ENCODE measurements at regions not wholly inside any gene's neighbourhood (a gene's known extent, or its start where the extent isn't known, plus 50 kb on each side); places are given as distances from the start of the nearest gene placed in this dataset.
"Not testable (repeated sequence)": the region's sequence is repeated elsewhere in the genome, so short reads cannot be mapped to it uniquely, and the experiment has no call there.

GRCh38 chr2:121065239-121065638, 219.8 kb downstream of the TFCP2L1 start:
- Histone ChIP-seq H3K36me3 (ENCODE audit: insufficient read depth, low read length) (no peaks in the 10 kb centered on the region), H3K27ac (ENCODE audit: low read depth, low read length) (no peak overlapping the region), H2AFZ (ENCODE audit: low read length) (no peak overlapping the region), H4K20me1 (ENCODE audit: insufficient read depth, low read length) (no peaks in the 10 kb centered on the region), H3K27me3 (ENCODE audit: insufficient read depth, low read length) (peaks cover 26% of the 10 kb centered on the region), H3K4me1 (ENCODE audit: insufficient read depth, low read length) (no peaks in the 10 kb centered on the region), H3K9me3 (ENCODE audit: low read depth, low read length) (no peaks in the 10 kb centered on the region), H3K79me2 (ENCODE audit: insufficient read depth, low read length) (no peaks in the 10 kb centered on the region), H3K4me2 (ENCODE audit: insufficient read depth, low read length) (no peak overlapping the region), H3K4me3 (ENCODE audit: insufficient read depth, low read length) (no peak overlapping the region)
- DNase-seq (ENCODE audit: insufficient read length, low spot score, missing footprints) = peak; percentile 73
- TF ChIP-seq CTCF (IDR thresholded peaks at IDR 0.05; ENCODE audit: extremely low read depth, low read depth, low read length) = no peak

DNA sequence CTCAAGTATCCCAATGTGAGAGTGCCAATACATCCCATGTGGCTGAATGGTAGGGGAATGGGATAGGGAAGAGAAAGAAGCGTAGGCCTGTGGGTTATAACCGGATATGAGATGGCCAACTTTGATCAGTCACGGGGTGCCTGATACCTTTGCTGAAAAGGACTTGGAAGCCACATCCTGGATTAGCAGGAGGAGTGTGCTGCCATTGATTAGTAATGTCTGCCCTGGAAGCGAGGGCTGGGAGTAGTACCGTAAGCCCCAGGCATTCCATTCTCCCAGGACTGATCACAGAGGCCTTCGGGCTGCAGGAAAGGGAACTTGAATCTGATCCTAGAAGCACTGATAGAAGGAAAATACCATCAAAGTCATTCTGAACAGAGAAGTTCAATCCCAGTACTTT, 218.5 kb downstream of the TFCP2L1 start:
- Histone ChIP-seq H3K9me3 (ENCODE audit: low read depth, low read length) (no peaks in the 10 kb centered on the region), H3K27ac (ENCODE audit: low read depth, low read length) (no peak overlapping the region), H4K20me1 (ENCODE audit: insufficient read depth, low read length) (no peaks in the 10 kb centered on the region), H3K4me3 (ENCODE audit: insufficient read depth, low read length) (no peak overlapping the region), H3K4me2 (ENCODE audit: insufficient read depth, low read length) (no peak overlapping the region), H3K79me2 (ENCODE audit: insufficient read depth, low read length) (no peaks in the 10 kb centered on the region), H3K27me3 (ENCODE audit: insufficient read depth, low read length) (peaks cover 24% of the 10 kb centered on the region), H3K36me3 (ENCODE audit: insufficient read depth, low read length) (no peaks in the 10 kb centered on the region), H2AFZ (ENCODE audit: low read length) (no peak overlapping the region), H3K4me1 (ENCODE audit: insufficient read depth, low read length) (peaks cover 4% of the 10 kb centered on the region)
- no peak for TF ChIP-seq CTCF (IDR thresholded peaks at IDR 0.05; ENCODE audit: extremely low read depth, low read depth, low read length)
- no peak for DNase-seq (ENCODE audit: insufficient read length, low spot score, missing footprints)

DNA sequence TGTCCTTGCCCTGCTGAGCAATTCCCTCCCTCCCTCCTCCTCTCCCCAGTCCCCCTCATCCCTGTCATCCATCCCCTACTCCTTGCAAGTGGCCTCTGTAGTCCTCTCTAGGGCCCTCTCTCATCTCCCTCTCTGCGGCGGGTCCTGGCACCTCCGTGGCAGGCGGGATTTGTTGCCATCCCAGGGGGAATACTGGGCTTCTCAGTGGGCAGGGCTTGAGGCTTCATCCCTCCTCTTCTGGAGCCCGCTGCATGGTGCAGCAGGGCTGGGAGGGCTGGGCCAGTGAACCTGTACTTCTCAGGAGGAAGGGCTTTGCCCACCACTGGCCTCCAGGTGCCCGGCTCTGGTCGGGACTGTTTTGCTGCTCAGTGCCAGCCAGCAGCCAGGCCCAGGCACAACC, 216.2 kb downstream of the TFCP2L1 start:
- peaks cover 13% of the 10 kb centered on the region for H3K27me3 ChIP-seq (ENCODE audit: insufficient read depth, low read length)
- peaks cover 4% of the 10 kb centered on the region for H3K4me1 ChIP-seq (ENCODE audit: insufficient read depth, low read length)
- no peaks in the 10 kb centered on the region for H4K20me1 ChIP-seq (ENCODE audit: insufficient read depth, low read length)
- H3K9me3 ChIP-seq (ENCODE audit: low read depth, low read length) = no peaks in the 10 kb centered on the region
- H2AFZ ChIP-seq (ENCODE audit: low read length) = no peak overlapping the region
- H3K36me3 ChIP-seq (ENCODE audit: insufficient read depth, low read length) = no peaks in the 10 kb centered on the region
- no peak for DNase-seq (ENCODE audit: insufficient read length, low spot score, missing footprints)
- TF ChIP-seq CTCF (IDR thresholded peaks at IDR 0.05; ENCODE audit: extremely low read depth, low read depth, low read length) = no peak
- no peaks in the 10 kb centered on the region for H3K79me2 ChIP-seq (ENCODE audit: insufficient read depth, low read length)
- H3K4me3 ChIP-seq (ENCODE audit: insufficient read depth, low read length) = no peak overlapping the region
- H3K27ac ChIP-seq (ENCODE audit: low read depth, low read length) = no peak overlapping the region
- no peak overlapping the region for H3K4me2 ChIP-seq (ENCODE audit: insufficient read depth, low read length)

GRCh38 chr2:121069434-121069969, 215.5 kb downstream of the TFCP2L1 start:
- no peaks in the 10 kb centered on the region for H3K79me2 ChIP-seq (ENCODE audit: insufficient read depth, low read length)

GRCh38 chr2:121070061-121070460, 214.9 kb downstream of the TFCP2L1 start:
- not testable (repeated sequence) for H3K4me1 ChIP-seq (ENCODE audit: insufficient read depth, low read length); H3K27me3 ChIP-seq (ENCODE audit: insufficient read depth, low read length); H2AFZ ChIP-seq (ENCODE audit: low read length); H3K27ac ChIP-seq (ENCODE audit: low read depth, low read length); H3K4me2 ChIP-seq (ENCODE audit: insufficient read depth, low read length); H3K36me3 ChIP-seq (ENCODE audit: insufficient read depth, low read length); H3K9me3 ChIP-seq (ENCODE audit: low read depth, low read length); H3K4me3 ChIP-seq (ENCODE audit: insufficient read depth, low read length); H3K79me2 ChIP-seq (ENCODE audit: insufficient read depth, low read length); H4K20me1 ChIP-seq (ENCODE audit: insufficient read depth, low read length); DNase-seq (ENCODE audit: insufficient read length, low spot score, missing footprints)

More at GRCh38 chr2:121069434-121069969, 215.5 kb downstream of the TFCP2L1 start:
- Histone ChIP-seq H3K4me1 (ENCODE audit: insufficient read depth, low read length) (peaks cover 4% of the 10 kb centered on the region), H4K20me1 (ENCODE audit: insufficient read depth, low read length) (no peaks in the 10 kb centered on the region), H3K27ac (ENCODE audit: low read depth, low read length) (no peak overlapping the region), H2AFZ (ENCODE audit: low read length) (no peak overlapping the region), H3K4me2 (ENCODE audit: insufficient read depth, low read length) (no peak overlapping the region), H3K9me3 (ENCODE audit: low read depth, low read length) (no peaks in the 10 kb centered on the region), H3K36me3 (ENCODE audit: insufficient read depth, low read length) (no peaks in the 10 kb centered on the region), H3K4me3 (ENCODE audit: insufficient read depth, low read length) (no peak overlapping the region), H3K27me3 (ENCODE audit: insufficient read depth, low read length) (peaks cover 7% of the 10 kb centered on the region)
- no peak for TF ChIP-seq CTCF (IDR thresholded peaks at IDR 0.05; ENCODE audit: extremely low read depth, low read depth, low read length)
- DNase-seq (ENCODE audit: insufficient read length, low spot score, missing footprints) = no peak

Data from osteoblast (primary cell).